ENCODE measurements at regions not wholly inside any gene's neighbourhood (a gene's known extent, or its start where the extent isn't known, plus 50 kb on each side); places are given as distances from the start of the nearest gene placed in this dataset.

GRCh38 chr7:53397911-53398310 lies 362.5 kb downstream of the POM121L12 start:
- TF ChIP-seq CTCF (IDR thresholded peaks at IDR 0.05) (no peak), POLR2A (IDR thresholded peaks at IDR 0.05) (no peak)
